Amygdala (tissue), 56 donors: ENCODE measurements at regions not wholly inside any gene's neighbourhood (a gene's known extent, or its start where the extent isn't known, plus 50 kb on each side); places are given as distances from the start of the nearest gene placed in this dataset.
A peak's percentile ranks its signal among the peaks of the same experiment; 100 is the strongest.

Experiments
- DNase-seq, 56 donors: peaks; one replicate each; lab custom pipeline; 2025; lab: John Stamatoyannopoulos, UW

GRCh38 chr22:26801449-26801848, 144.1 kb downstream of the MIAT start:
- DNase-seq = no peak

GRCh38 chr22:26804315-26804714, 146.9 kb downstream of the MIAT start:
- no peak for DNase-seq

- no peak for DNase-seq
Measured at GRCh38 chr22:26804911-26805539, 147.6 kb downstream of the MIAT start.

GRCh38 chr22:26806445-26807175, 149.2 kb downstream of the MIAT start:
- DNase-seq = no peak

- no peak for DNase-seq
Measured at GRCh38 chr22:26811647-26811992, 154.2 kb downstream of the MIAT start.

- no peak for DNase-seq
Measured at GRCh38 chr22:26812731-26813130, 155.3 kb downstream of the MIAT start.

- DNase-seq = no peak
Measured at GRCh38 chr22:26816726-26817125, 159.3 kb downstream of the MIAT start.

- no peak for DNase-seq
Measured at GRCh38 chr22:26817926-26818325, 160.5 kb downstream of the MIAT start.

GRCh38 chr22:26821854-26822253, 164.5 kb downstream of the MIAT start:
- no peak for DNase-seq

- no peak for DNase-seq
Measured at GRCh38 chr22:26822313-26822712, 164.9 kb downstream of the MIAT start.

- DNase-seq = no peak
Measured at GRCh38 chr22:26823966-26824365, 166.6 kb downstream of the MIAT start.

- DNase-seq = no peak
Measured at GRCh38 chr22:26825960-26826935, 168.9 kb downstream of the MIAT start.

GRCh38 chr22:26827611-26828010, 170.2 kb downstream of the MIAT start:
- DNase-seq = no peak

GRCh38 chr22:26828311-26828710, 170.9 kb downstream of the MIAT start:
- DNase-seq = no peak

GRCh38 chr22:26830837-26831236, 173.4 kb downstream of the MIAT start:
- no peak for DNase-seq

GRCh38 chr22:26835023-26835422, 177.6 kb downstream of the MIAT start:
- no peak for DNase-seq

GRCh38 chr22:26835929-26836528, 178.6 kb downstream of the MIAT start:
- DNase-seq = peak in 2 of 56 donors; percentile 1 to 32

GRCh38 chr22:26837784-26838470, 180.5 kb downstream of the MIAT start:
- no peak for DNase-seq

- DNase-seq = no peak
Measured at GRCh38 chr22:26838471-26838825, 181.1 kb downstream of the MIAT start.

- no peak for DNase-seq
Measured at GRCh38 chr22:26839216-26839615, 181.8 kb downstream of the MIAT start.
